ENCODE measurements at regions not wholly inside any gene's neighbourhood (a gene's known extent, or its start where the extent isn't known, plus 50 kb on each side); places are given as distances from the start of the nearest gene placed in this dataset.

- TF ChIP-seq, protein P1, sequence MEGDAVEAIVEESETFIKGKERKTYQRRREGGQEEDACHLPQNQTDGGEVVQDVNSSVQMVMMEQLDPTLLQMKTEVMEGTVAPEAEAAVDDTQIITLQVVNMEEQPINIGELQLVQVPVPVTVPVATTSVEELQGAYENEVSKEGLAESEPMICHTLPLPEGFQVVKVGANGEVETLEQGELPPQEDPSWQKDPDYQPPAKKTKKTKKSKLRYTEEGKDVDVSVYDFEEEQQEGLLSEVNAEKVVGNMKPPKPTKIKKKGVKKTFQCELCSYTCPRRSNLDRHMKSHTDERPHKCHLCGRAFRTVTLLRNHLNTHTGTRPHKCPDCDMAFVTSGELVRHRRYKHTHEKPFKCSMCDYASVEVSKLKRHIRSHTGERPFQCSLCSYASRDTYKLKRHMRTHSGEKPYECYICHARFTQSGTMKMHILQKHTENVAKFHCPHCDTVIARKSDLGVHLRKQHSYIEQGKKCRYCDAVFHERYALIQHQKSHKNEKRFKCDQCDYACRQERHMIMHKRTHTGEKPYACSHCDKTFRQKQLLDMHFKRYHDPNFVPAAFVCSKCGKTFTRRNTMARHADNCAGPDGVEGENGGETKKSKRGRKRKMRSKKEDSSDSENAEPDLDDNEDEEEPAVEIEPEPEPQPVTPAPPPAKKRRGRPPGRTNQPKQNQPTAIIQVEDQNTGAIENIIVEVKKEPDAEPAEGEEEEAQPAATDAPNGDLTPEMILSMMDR (IDR thresholded peaks at IDR 0.05), result no peak
- TF ChIP-seq POLR2A (IDR thresholded peaks at IDR 0.05) (no peak), POLR2AphosphoS5 (IDR thresholded peaks at IDR 0.05) (no peak)
Measured at GRCh38 chr15:77720173-77720572, 87.5 kb upstream of the LINGO1 start.
